Gastroesophageal sphincter (tissue), 3 donors: ENCODE measurements at regions not wholly inside any gene's neighbourhood (a gene's known extent, or its start where the extent isn't known, plus 50 kb on each side); places are given as distances from the start of the nearest gene placed in this dataset.

Experiments
- EP300 ChIP-seq: sonication (generic); formaldehyde crosslinking; IDR thresholded peaks from one replicate; pipeline ENCODE4 v1.6.1; 2017; ENCODE audit warnings: antibody characterized with exemption, mild to moderate bottlenecking
- POLR2A ChIP-seq, 2 donors: fragments of 450-650 bp; IDR thresholded peaks; one replicate each; pipeline ENCODE4 v1.6.1; 2017; ENCODE audit warnings: antibody characterized with exemption in 2 of 2, mild to moderate bottlenecking in 2 of 2, moderate library complexity in 1 of 2
- POLR2AphosphoS5 ChIP-seq: sonication (generic); formaldehyde crosslinking; IDR thresholded peaks from one replicate; pipeline ENCODE4 v1.6.1; 2017; ENCODE audit warnings: antibody characterized with exemption
- TF ChIP-seq, protein P1 (sequence below), 4 experiments: fragments of 200-600 bp in 2 of 4; fragments of 450-650 bp in 2 of 4; sonication (generic) in 1 of 4; IDR thresholded peaks; one replicate each; pipeline ENCODE4 v1.5.1; 2017 to 2019; ENCODE audit warnings: antibody characterized with exemption in 4 of 4, mild to moderate bottlenecking in 2 of 4, moderate library complexity in 2 of 4

DNA sequence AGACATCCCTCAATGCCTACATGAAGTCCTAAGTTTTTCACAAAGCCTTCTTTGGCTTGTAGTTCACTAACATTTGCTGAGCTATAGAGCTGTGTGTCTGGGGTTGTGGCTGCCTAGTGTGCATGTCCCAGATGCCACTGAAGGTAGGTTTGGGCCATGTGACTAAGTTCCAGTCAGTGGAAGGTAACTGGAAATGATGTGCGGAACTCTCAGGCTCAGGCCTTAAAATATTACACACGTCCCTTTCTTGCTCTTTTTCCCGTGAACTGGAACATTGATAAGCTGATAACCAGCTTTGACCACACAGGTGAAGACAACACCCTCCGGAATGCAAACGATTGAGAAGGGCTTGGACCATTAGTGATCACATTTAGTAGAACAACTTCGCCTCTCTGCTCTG lies 358.1 kb downstream of the GATA3 start:
- TF ChIP-seq, protein P1, sequence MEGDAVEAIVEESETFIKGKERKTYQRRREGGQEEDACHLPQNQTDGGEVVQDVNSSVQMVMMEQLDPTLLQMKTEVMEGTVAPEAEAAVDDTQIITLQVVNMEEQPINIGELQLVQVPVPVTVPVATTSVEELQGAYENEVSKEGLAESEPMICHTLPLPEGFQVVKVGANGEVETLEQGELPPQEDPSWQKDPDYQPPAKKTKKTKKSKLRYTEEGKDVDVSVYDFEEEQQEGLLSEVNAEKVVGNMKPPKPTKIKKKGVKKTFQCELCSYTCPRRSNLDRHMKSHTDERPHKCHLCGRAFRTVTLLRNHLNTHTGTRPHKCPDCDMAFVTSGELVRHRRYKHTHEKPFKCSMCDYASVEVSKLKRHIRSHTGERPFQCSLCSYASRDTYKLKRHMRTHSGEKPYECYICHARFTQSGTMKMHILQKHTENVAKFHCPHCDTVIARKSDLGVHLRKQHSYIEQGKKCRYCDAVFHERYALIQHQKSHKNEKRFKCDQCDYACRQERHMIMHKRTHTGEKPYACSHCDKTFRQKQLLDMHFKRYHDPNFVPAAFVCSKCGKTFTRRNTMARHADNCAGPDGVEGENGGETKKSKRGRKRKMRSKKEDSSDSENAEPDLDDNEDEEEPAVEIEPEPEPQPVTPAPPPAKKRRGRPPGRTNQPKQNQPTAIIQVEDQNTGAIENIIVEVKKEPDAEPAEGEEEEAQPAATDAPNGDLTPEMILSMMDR (IDR thresholded peaks at IDR 0.05), result no peak
- TF ChIP-seq POLR2A (IDR thresholded peaks at IDR 0.05) (no peak), POLR2AphosphoS5 (no peak), EP300 (no peak)
